SK-N-SH (cell line): ENCODE measurements at regions not wholly inside any gene's neighbourhood (a gene's known extent, or its start where the extent isn't known, plus 50 kb on each side); places are given as distances from the start of the nearest gene placed in this dataset.

Experiments
- CTCF ChIA-PET: fragments of 300-600, 350-600 bp; formaldehyde crosslinking; extraction: SDS; loops from one replicate; lab custom pipeline; 2021; lab: Yijun Ruan, JAX
- POLR2A ChIA-PET: fragments of 350-600 bp; sonication (Branson Sonifier 250); formaldehyde crosslinking; extraction: SDS; loops from one replicate; lab custom pipeline; 2020; ENCODE audit warnings: antibody characterized with exemption, inconsistent platforms; lab: Yijun Ruan, JAX
- DNase-seq: peaks from one replicate; pipeline ENCODE4 v3.0.0; 2012
- H2AFZ ChIP-seq: fragments of 200-600 bp; sonication (generic); 2 replicates; pipeline ENCODE4 v1.8.1; 2016; ENCODE audit warnings: antibody characterized with exemption, mild to moderate bottlenecking, low read depth
- H3F3A ChIP-seq: fragments of 200-600 bp; sonication (generic); replicated peaks from 2 replicates; pipeline ENCODE3; 2016; ENCODE audit warnings: antibody characterized with exemption, mild to moderate bottlenecking; ENCODE audit not compliant: insufficient read depth
- H3K27ac ChIP-seq, 2 experiments: fragments of 200-500 bp in 1 of 2; fragments of 200-600 bp in 1 of 2; sonication (Bioruptor generic) in 1 of 2; sonication (generic), shearing (Covaris generic) in 1 of 2; 2 replicates each; pipeline versions ENCODE4 v1.5.1 to v1.6.1; 2014 to 2016; ENCODE audit warnings: low read depth in 2 of 2, inconsistent platforms in 1 of 2, low read length in 1 of 2, mild to moderate bottlenecking in 1 of 2, mixed read lengths in 1 of 2
- H3K27me3 ChIP-seq: fragments of 200-600 bp; sonication (generic), shearing (Covaris generic); 2 replicates; pipeline ENCODE4 v1.6.1; 2016; ENCODE audit warnings: mixed run types; ENCODE audit not compliant: insufficient read depth
- H3K36me3 ChIP-seq, 2 experiments: fragments of 200-500 bp in 1 of 2; fragments of 200-600 bp in 1 of 2; sonication (Bioruptor generic) in 1 of 2; sonication (generic) in 1 of 2; replicated peaks in 1 of 2; 2 replicates each; pipeline versions ENCODE3 to v1.5.1; 2014 to 2016; ENCODE audit warnings: low read length in 1 of 2, mild to moderate bottlenecking in 1 of 2; ENCODE audit not compliant: insufficient read depth in 2 of 2, control insufficient read depth in 1 of 2
- H3K4me1 ChIP-seq, 2 experiments: fragments of 200-500 bp in 1 of 2; fragments of 200-600 bp in 1 of 2; sonication (Bioruptor generic) in 1 of 2; sonication (generic), shearing (Covaris generic) in 1 of 2; 2 replicates each; pipeline versions ENCODE4 v1.5.1 to v1.6.1; 2014 to 2016; ENCODE audit warnings: low read depth in 1 of 2, low read length in 1 of 2, mixed run types in 1 of 2; ENCODE audit not compliant: insufficient read depth in 2 of 2, control insufficient read depth in 1 of 2
- H3K4me2 ChIP-seq: fragments of 200-600 bp; sonication (generic), shearing (Covaris generic); 2 replicates; pipeline ENCODE4 v1.6.1; 2017; ENCODE audit warnings: mixed run types
- H3K4me3 ChIP-seq, 2 experiments: fragments of 200-500 bp in 1 of 2; fragments of 200-600 bp in 1 of 2; sonication (Bioruptor generic) in 1 of 2; sonication (generic), shearing (Covaris generic) in 1 of 2; 2 replicates each; pipeline versions ENCODE4 v1.5.1 to v1.8.1; 2014 to 2016; ENCODE audit warnings: low read depth in 2 of 2, inconsistent platforms in 1 of 2, low read length in 1 of 2, mild to moderate bottlenecking in 1 of 2, mixed read lengths in 1 of 2, moderate library complexity in 1 of 2
- H3K79me2 ChIP-seq: fragments of 200-600 bp; sonication (generic); 2 replicates; pipeline ENCODE4 v1.8.1; 2017; ENCODE audit warnings: mild to moderate bottlenecking; ENCODE audit not compliant: insufficient read depth
- H3K9ac ChIP-seq: fragments of 200-600 bp; sonication (generic); 2 replicates; pipeline ENCODE4 v1.6.1; 2017; ENCODE audit warnings: mixed run types
- H3K9me2 ChIP-seq: fragments of 200-600 bp; sonication (generic); 2 replicates; pipeline ENCODE4 v1.6.1; 2017; ENCODE audit warnings: mixed run types
- H3K9me3 ChIP-seq: fragments of 200-600 bp; sonication (generic); 2 replicates; pipeline ENCODE4 v1.6.1; 2017; ENCODE audit warnings: mixed run types, mild to moderate bottlenecking, moderate library complexity
- H4K20me1 ChIP-seq: fragments of 200-600 bp; sonication (generic); 2 replicates; pipeline ENCODE4 v1.6.1; 2017; ENCODE audit warnings: mild to moderate bottlenecking, mixed run types; ENCODE audit not compliant: insufficient read depth
- CHD2 ChIP-seq: fragments of 150-350 bp; IDR thresholded peaks from 2 replicates; pipeline ENCODE4 v1.6.1; 2018; ENCODE audit warnings: low read length; ENCODE audit not compliant: partially characterized antibody
- ELF1 ChIP-seq: IDR thresholded peaks from 2 replicates; pipeline ENCODE4 v1.4.0; 2012
- EP300 ChIP-seq, 2 experiments: IDR thresholded peaks; 2 replicates each; pipeline versions ENCODE4 v1.4.0 to v1.6.1; 2012; ENCODE audit warnings: borderline replicate concordance in 1 of 2, low read depth in 1 of 2, low read length in 1 of 2
- EZH2phosphoT487 ChIP-seq: fragments of 200-600 bp; sonication (generic); IDR thresholded peaks from 2 replicates; pipeline ENCODE4 v1.6.1; 2017; ENCODE audit warnings: low read depth, mixed run types, mild to moderate bottlenecking, antibody characterized with exemption, moderate library complexity, borderline replicate concordance
- FOXM1 ChIP-seq: IDR thresholded peaks from 2 replicates; pipeline ENCODE4 v1.4.0; 2012; ENCODE audit warnings: low read depth, mild to moderate bottlenecking
- RCOR1 ChIP-seq: fragments of 150-350 bp; IDR thresholded peaks from 2 replicates; pipeline ENCODE4 v1.6.1; 2017; ENCODE audit warnings: antibody characterized with exemption, low read length
- TCF12 ChIP-seq: IDR thresholded peaks from 2 replicates; pipeline ENCODE4 v1.4.0; 2012
- WGBS: methylation state at CpG from one replicate; pipeline ENCODE4 v1.1.6; 2017; ENCODE audit warnings: low lambda C conversion rate; 5-methylcytosine and 5-hydroxymethylcytosine counted together
- TF ChIP-seq, protein P1 (sequence below): IDR thresholded peaks from 2 replicates; pipeline ENCODE4 v1.6.1; 2012; ENCODE audit warnings: mild to moderate bottlenecking, low read depth, low read length, moderate library complexity
- TF ChIP-seq, protein P2 (sequence below): IDR thresholded peaks from 2 replicates; pipeline ENCODE4; 2012

DNA sequence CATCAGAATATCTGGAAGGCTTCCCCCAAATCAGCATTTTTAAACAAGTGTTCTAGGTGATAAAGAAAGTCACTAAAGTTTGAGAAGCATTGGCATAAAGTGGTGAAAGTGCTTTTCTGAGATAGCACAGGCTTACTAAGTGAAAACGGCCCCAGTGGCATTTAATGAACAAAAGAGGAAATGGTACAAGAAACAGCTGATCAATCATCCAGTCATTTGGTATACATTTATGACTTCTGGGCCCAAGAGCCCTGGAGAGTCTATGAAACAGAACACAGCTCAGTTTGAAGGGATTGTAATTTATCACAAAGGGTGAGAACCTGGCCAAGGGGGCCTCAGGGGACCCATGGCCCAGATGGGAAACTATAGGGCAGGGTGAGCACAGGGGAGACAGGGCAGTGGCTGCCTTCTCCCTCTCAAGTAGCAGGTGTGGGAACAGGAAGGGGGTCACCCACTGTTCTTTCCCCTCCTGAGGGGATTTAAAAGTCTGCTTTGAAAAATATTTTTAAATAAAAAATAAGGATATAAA lies 265.5 kb upstream of the ROPN1 start:
- Histone ChIP-seq H3K4me1 (peaks cover 28 to 58% of the 10 kb centered on the region in 2 experiments), H3K27ac (peak overlapping the region; percentile 36 to 99; a peak in 3 of 4 replicates), H3K36me3 (no peaks in the 10 kb centered on the region), H3K9me2 (no peaks in the 10 kb centered on the region), H3K27me3 (no peaks in the 10 kb centered on the region), H2AFZ (no peak overlapping the region), H4K20me1 (no peaks in the 10 kb centered on the region), H3K9ac (no peak overlapping the region), H3K79me2 (no peaks in the 10 kb centered on the region), H3K9me3 (no peaks in the 10 kb centered on the region), H3F3A (peaks cover 10% of the 10 kb centered on the region), H3K4me2 (peak overlapping the region; percentile 15; the same call in 1 of the 2 replicates), H3K4me3 (no peak overlapping the region)
- 0% methylated on average over 1 of the region's 1 CpG for WGBS
- TF ChIP-seq RCOR1 = 0 out of 2 replicates have a peak, but pooled peaks have one; percentile 11
- TF ChIP-seq, protein P1, sequence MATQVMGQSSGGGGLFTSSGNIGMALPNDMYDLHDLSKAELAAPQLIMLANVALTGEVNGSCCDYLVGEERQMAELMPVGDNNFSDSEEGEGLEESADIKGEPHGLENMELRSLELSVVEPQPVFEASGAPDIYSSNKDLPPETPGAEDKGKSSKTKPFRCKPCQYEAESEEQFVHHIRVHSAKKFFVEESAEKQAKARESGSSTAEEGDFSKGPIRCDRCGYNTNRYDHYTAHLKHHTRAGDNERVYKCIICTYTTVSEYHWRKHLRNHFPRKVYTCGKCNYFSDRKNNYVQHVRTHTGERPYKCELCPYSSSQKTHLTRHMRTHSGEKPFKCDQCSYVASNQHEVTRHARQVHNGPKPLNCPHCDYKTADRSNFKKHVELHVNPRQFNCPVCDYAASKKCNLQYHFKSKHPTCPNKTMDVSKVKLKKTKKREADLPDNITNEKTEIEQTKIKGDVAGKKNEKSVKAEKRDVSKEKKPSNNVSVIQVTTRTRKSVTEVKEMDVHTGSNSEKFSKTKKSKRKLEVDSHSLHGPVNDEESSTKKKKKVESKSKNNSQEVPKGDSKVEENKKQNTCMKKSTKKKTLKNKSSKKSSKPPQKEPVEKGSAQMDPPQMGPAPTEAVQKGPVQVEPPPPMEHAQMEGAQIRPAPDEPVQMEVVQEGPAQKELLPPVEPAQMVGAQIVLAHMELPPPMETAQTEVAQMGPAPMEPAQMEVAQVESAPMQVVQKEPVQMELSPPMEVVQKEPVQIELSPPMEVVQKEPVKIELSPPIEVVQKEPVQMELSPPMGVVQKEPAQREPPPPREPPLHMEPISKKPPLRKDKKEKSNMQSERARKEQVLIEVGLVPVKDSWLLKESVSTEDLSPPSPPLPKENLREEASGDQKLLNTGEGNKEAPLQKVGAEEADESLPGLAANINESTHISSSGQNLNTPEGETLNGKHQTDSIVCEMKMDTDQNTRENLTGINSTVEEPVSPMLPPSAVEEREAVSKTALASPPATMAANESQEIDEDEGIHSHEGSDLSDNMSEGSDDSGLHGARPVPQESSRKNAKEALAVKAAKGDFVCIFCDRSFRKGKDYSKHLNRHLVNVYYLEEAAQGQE = no peak
- no peak for TF ChIP-seq EZH2phosphoT487
- peak; percentile 20 for TF ChIP-seq CHD2
- TF ChIP-seq, protein P2, sequence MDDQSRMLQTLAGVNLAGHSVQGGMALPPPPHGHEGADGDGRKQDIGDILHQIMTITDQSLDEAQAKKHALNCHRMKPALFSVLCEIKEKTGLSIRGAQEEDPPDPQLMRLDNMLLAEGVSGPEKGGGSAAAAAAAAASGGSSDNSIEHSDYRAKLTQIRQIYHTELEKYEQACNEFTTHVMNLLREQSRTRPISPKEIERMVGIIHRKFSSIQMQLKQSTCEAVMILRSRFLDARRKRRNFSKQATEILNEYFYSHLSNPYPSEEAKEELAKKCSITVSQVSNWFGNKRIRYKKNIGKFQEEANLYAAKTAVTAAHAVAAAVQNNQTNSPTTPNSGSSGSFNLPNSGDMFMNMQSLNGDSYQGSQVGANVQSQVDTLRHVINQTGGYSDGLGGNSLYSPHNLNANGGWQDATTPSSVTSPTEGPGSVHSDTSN = 0 out of 2 replicates have a peak, but pooled peaks have one; percentile 14
- TF ChIP-seq EP300 (IDR thresholded peaks at IDR 0.05; ENCODE audit: borderline replicate concordance in 1 of 2, low read depth in 1 of 2, low read length in 1 of 2) = 0 out of 4 replicates have a peak, but pooled peaks of 1 of the 2 experiments have one; percentile 46
- ChIA-PET CTCF (interaction anchor here (1.1 to 1.4 kb wide), 5 partner anchors 10 to 224 kb away, joined by 3 read pairs; partner anchors contain the start of gene KALRN), POLR2A (no interaction called here)
- DNase-seq = peak; percentile 38

DNA sequence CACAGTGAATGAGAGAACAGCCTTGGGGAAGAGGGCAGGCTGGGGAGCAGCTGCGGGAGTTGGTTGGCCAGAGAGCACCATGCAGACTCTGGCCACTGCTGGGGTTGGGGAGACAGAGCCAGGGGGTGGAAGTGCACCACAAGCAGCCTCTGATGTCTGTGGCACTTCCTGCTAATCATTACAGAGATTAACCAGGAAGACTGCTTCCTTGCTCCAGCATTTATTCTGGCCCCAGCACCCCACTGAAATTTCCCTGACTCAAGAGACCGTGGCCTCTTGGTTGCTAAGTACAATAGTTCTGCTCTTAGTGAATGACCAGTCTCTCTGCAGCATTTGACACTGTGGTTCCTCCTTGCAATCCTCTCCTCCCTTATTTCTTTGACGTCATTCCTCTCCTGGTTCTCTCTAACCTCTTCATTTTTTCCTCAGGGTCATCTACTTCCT lies 266.2 kb upstream of the ROPN1 start:
- Histone ChIP-seq H3K79me2 (no peaks in the 10 kb centered on the region), H3K4me2 (peak overlapping the region; percentile 16; the same call in 1 of the 2 replicates), H3F3A (peaks cover 10% of the 10 kb centered on the region), H3K4me3 (no peak overlapping the region), H3K4me1 (peaks cover 34 to 59% of the 10 kb centered on the region in 2 experiments), H4K20me1 (no peaks in the 10 kb centered on the region), H3K27me3 (no peaks in the 10 kb centered on the region), H3K9ac (no peak overlapping the region), H3K9me3 (no peaks in the 10 kb centered on the region), H2AFZ (no peak overlapping the region), H3K9me2 (no peaks in the 10 kb centered on the region), H3K36me3 (no peaks in the 10 kb centered on the region), H3K27ac (peak overlapping the region; percentile 36 to 99; a peak in 3 of 4 replicates)
- TF ChIP-seq CHD2 (peak; percentile 19), FOXM1 (no peak), ELF1 (no peak), EZH2phosphoT487 (no peak), RCOR1 (peak; percentile 61; the same call in 1 of the 2 replicates), TCF12 (0 out of 2 replicates have a peak, but pooled peaks have one; percentile 10), EP300 (IDR thresholded peaks at IDR 0.05; ENCODE audit: borderline replicate concordance in 1 of 2, low read depth in 1 of 2, low read length in 1 of 2) (peak in 1 of 2 experiments; percentile 58; a peak in 1 of 4 replicates)
- TF ChIP-seq, protein P2 = no peak
- ChIA-PET POLR2A (no interaction called here), CTCF (no interaction called here)
- peak; percentile 65 for DNase-seq
- 78% methylated on average over 3 of the region's 3 CpGs for WGBS
